ENCODE measurements at regions not wholly inside any gene's neighbourhood (a gene's known extent, or its start where the extent isn't known, plus 50 kb on each side); places are given as distances from the start of the nearest gene placed in this dataset.

GRCh38 chr12:100715976-100716944 is 78.3 kb upstream of the ANO4 start:
- TF ChIP-seq CTCF (IDR thresholded peaks at IDR 0.05) = no peak
- no peak overlapping the region for H3K4me3 ChIP-seq
- H3K4me1 ChIP-seq = no peaks in the 10 kb centered on the region
- peaks cover 56% of the 10 kb centered on the region for H3K27me3 ChIP-seq (ENCODE audit: low read depth)
- ATAC-seq (peak in 1 of 2 donors; percentile 10), DNase-seq (no peak)
- H3K36me3 ChIP-seq = no peaks in the 10 kb centered on the region
- intact Hi-C loops (cut with DNase I) = no loop called here
- no peaks in the 10 kb centered on the region for H3K9me3 ChIP-seq
- no peak overlapping the region for H3K27ac ChIP-seq

GRCh38 chr12:100716945-100717732 is 77.4 kb upstream of the ANO4 start:
- TF ChIP-seq CTCF (IDR thresholded peaks at IDR 0.05) = no peak
- intact Hi-C loops (cut with DNase I) = no loop called here
- Histone ChIP-seq H3K27ac (no peak overlapping the region), H3K4me1 (no peaks in the 10 kb centered on the region), H3K36me3 (no peaks in the 10 kb centered on the region), H3K9me3 (no peaks in the 10 kb centered on the region), H3K4me3 (peak overlapping the region; percentile 3), H3K27me3 (ENCODE audit: low read depth) (peaks cover 56% of the 10 kb centered on the region)
- ATAC-seq (peak in 1 of 2 donors; percentile 20), DNase-seq (no peak)

- no peak for ATAC-seq
- Histone ChIP-seq H3K4me3 (no peak overlapping the region), H3K36me3 (no peaks in the 10 kb centered on the region)
Measured at GRCh38 chr12:100717733-100718067, 76.9 kb upstream of the ANO4 start.

GRCh38 chr12:100718187-100718586 is 76.4 kb upstream of the ANO4 start:
- Histone ChIP-seq H3K4me1 (no peaks in the 10 kb centered on the region), H3K36me3 (no peaks in the 10 kb centered on the region), H3K4me3 (no peak overlapping the region), H3K9me3 (no peaks in the 10 kb centered on the region), H3K27me3 (ENCODE audit: low read depth) (peaks cover 56% of the 10 kb centered on the region), H3K27ac (no peak overlapping the region)
- TF ChIP-seq CTCF (IDR thresholded peaks at IDR 0.05) = no peak
- ATAC-seq = no peak
- DNase-seq = no peak
- intact Hi-C loops (cut with DNase I) = no loop called here

More at GRCh38 chr12:100717733-100718067, 76.9 kb upstream of the ANO4 start:
- Histone ChIP-seq H3K27ac (no peak overlapping the region), H3K9me3 (no peaks in the 10 kb centered on the region), H3K4me1 (no peaks in the 10 kb centered on the region), H3K27me3 (ENCODE audit: low read depth) (peaks cover 56% of the 10 kb centered on the region)
- TF ChIP-seq CTCF (IDR thresholded peaks at IDR 0.05) = no peak
- no peak for DNase-seq
- intact Hi-C loops (cut with DNase I) = no loop called here

- ATAC-seq = no peak
- no peak overlapping the region for H3K27ac ChIP-seq
- peaks cover 54% of the 10 kb centered on the region for H3K27me3 ChIP-seq (ENCODE audit: low read depth)
- H3K9me3 ChIP-seq = no peaks in the 10 kb centered on the region
- no peak for TF ChIP-seq CTCF (IDR thresholded peaks at IDR 0.05)
- H3K36me3 ChIP-seq = no peaks in the 10 kb centered on the region
- no peak overlapping the region for H3K4me3 ChIP-seq
- intact Hi-C loops (cut with DNase I) = no loop called here
- no peaks in the 10 kb centered on the region for H3K4me1 ChIP-seq
- DNase-seq = no peak
Measured at GRCh38 chr12:100720016-100720654, 74.4 kb upstream of the ANO4 start.

Data from lower lobe of right lung (tissue), 2 donors.